ENCODE measurements at regions not wholly inside any gene's neighbourhood (a gene's known extent, or its start where the extent isn't known, plus 50 kb on each side); places are given as distances from the start of the nearest gene placed in this dataset.
"Not testable (repeated sequence)": the region's sequence is repeated elsewhere in the genome, so short reads cannot be mapped to it uniquely, and the experiment has no call there.

GRCh38 chr6:44021589-44022295 is 105.5 kb downstream of the MRPL14 start:
- no peak overlapping the region for H3K27ac ChIP-seq (replicated peaks)
- no peak for DNase-seq (ENCODE audit: low read depth in 1 of 2, low spot score in 1 of 2)
- TF ChIP-seq GABPA (IDR thresholded peaks at IDR 0.05; ENCODE audit: low read depth): no peak
- TF ChIP-seq REST (IDR thresholded peaks at IDR 0.05; ENCODE audit: insufficient replicate concordance, low read depth): no peak
- no peak for TF ChIP-seq SPI1 (IDR thresholded peaks at IDR 0.05; ENCODE audit: borderline replicate concordance, low read depth)
- TF ChIP-seq POLR2AphosphoS5 (IDR thresholded peaks at IDR 0.05; ENCODE audit: low read depth): no peak
- no peak overlapping the region for H3K4me3 ChIP-seq (replicated peaks; ENCODE audit: insufficient read depth, low read length)
- no peaks in the 10 kb centered on the region for H3K27me3 ChIP-seq (ENCODE audit: insufficient read depth, poor library complexity, severe bottlenecking)

- TF ChIP-seq REST (IDR thresholded peaks at IDR 0.05; ENCODE audit: insufficient replicate concordance, low read depth): no peak
- TF ChIP-seq GABPA (IDR thresholded peaks at IDR 0.05; ENCODE audit: low read depth): no peak
- TF ChIP-seq POLR2AphosphoS5 (IDR thresholded peaks at IDR 0.05; ENCODE audit: low read depth): no peak
- no peak for TF ChIP-seq SPI1 (IDR thresholded peaks at IDR 0.05; ENCODE audit: borderline replicate concordance, low read depth)
- TF ChIP-seq CTCF (IDR thresholded peaks at IDR 0.05; ENCODE audit: insufficient read depth, low read length): no peak
- DNase-seq (ENCODE audit: low read depth in 1 of 2, low spot score in 1 of 2): no peak
- Histone ChIP-seq H3K27me3 (ENCODE audit: insufficient read depth, poor library complexity, severe bottlenecking) (no peaks in the 10 kb centered on the region), H3K4me3 (replicated peaks; ENCODE audit: insufficient read depth, low read length) (no peak overlapping the region), H3K27ac (replicated peaks) (no peak overlapping the region)
These were observed 106.4 kb downstream of the MRPL14 start for GRCh38 chr6:44020664-44021425.

DNA sequence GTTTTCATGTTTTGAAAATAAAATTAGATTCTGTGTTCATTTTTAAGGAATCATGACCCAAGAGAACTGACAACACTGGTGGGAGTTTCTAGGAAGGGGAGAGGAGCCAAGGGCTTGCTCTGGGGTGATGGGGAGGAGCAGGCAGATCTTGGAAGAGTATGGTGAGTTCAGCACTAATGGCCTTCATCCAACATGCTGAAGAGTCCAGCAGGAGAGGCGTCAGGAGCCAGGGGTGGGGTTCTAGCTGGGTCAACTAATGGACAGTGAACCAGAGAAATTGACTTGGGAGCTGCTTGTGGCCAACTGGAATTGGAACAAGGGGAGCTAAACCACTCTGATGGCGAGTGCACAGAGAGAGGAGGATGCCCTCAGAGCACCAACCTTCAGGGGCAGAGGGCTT is 107.1 kb downstream of the MRPL14 start:
- TF ChIP-seq GABPA (IDR thresholded peaks at IDR 0.05; ENCODE audit: low read depth) (no peak), REST (IDR thresholded peaks at IDR 0.05; ENCODE audit: insufficient replicate concordance, low read depth) (no peak), POLR2AphosphoS5 (IDR thresholded peaks at IDR 0.05; ENCODE audit: low read depth) (no peak), SPI1 (IDR thresholded peaks at IDR 0.05; ENCODE audit: borderline replicate concordance, low read depth) (no peak), CTCF (IDR thresholded peaks at IDR 0.05; ENCODE audit: insufficient read depth, low read length) (no peak)
- DNase-seq (ENCODE audit: low read depth in 1 of 2, low spot score in 1 of 2): no peak
- Histone ChIP-seq H3K4me3 (replicated peaks; ENCODE audit: insufficient read depth, low read length) (no peak overlapping the region), H3K27me3 (ENCODE audit: insufficient read depth, poor library complexity, severe bottlenecking) (no peaks in the 10 kb centered on the region), H3K27ac (replicated peaks) (no peak overlapping the region)

GRCh38 chr6:44017307-44017706 is 109.9 kb downstream of the MRPL14 start:
- DNase-seq (ENCODE audit: low read depth in 1 of 2, low spot score in 1 of 2); H3K27ac ChIP-seq (replicated peaks); H3K27me3 ChIP-seq (ENCODE audit: insufficient read depth, poor library complexity, severe bottlenecking); H3K4me3 ChIP-seq (replicated peaks; ENCODE audit: insufficient read depth, low read length): not testable (repeated sequence)
